ENCODE measurements at regions not wholly inside any gene's neighbourhood (a gene's known extent, or its start where the extent isn't known, plus 50 kb on each side); places are given as distances from the start of the nearest gene placed in this dataset.

DNA sequence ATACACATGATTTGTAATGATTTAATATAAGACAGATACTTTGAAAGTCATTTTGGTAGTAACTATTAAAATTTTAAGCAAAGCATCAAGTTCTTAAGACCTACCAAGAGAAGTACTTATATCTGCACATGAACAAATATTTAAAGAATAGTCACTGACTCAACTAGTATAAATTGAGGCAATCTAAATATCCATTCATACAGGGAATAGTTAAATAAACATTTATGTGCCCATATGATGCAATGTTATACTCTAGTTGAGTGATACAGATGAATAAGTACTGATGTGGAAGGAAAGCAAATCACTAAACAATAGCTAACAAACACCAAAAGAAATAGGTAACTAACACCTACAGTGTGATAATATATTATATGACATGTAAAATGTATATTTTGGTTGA is 527.7 kb downstream of the EPHA3 start:
- TF ChIP-seq, protein P1, sequence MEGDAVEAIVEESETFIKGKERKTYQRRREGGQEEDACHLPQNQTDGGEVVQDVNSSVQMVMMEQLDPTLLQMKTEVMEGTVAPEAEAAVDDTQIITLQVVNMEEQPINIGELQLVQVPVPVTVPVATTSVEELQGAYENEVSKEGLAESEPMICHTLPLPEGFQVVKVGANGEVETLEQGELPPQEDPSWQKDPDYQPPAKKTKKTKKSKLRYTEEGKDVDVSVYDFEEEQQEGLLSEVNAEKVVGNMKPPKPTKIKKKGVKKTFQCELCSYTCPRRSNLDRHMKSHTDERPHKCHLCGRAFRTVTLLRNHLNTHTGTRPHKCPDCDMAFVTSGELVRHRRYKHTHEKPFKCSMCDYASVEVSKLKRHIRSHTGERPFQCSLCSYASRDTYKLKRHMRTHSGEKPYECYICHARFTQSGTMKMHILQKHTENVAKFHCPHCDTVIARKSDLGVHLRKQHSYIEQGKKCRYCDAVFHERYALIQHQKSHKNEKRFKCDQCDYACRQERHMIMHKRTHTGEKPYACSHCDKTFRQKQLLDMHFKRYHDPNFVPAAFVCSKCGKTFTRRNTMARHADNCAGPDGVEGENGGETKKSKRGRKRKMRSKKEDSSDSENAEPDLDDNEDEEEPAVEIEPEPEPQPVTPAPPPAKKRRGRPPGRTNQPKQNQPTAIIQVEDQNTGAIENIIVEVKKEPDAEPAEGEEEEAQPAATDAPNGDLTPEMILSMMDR (conservative IDR thresholded peaks at IDR 0.05), result no peak
- TF ChIP-seq EZH2 (IDR thresholded peaks at IDR 0.05; ENCODE audit: low read depth), result no peak
